COR-L47 (cell line): ENCODE measurements at regions not wholly inside any gene's neighbourhood (a gene's known extent, or its start where the extent isn't known, plus 50 kb on each side); places are given as distances from the start of the nearest gene placed in this dataset.
A peak's percentile ranks its signal among the peaks of the same experiment; 100 is the strongest.
"Not testable (repeated sequence)": the region's sequence is repeated elsewhere in the genome, so short reads cannot be mapped to it uniquely, and the experiment has no call there.

ENCODE experiments used
- DNase-seq: peaks from one replicate; lab custom pipeline; 2025; lab: John Stamatoyannopoulos, UW

DNA sequence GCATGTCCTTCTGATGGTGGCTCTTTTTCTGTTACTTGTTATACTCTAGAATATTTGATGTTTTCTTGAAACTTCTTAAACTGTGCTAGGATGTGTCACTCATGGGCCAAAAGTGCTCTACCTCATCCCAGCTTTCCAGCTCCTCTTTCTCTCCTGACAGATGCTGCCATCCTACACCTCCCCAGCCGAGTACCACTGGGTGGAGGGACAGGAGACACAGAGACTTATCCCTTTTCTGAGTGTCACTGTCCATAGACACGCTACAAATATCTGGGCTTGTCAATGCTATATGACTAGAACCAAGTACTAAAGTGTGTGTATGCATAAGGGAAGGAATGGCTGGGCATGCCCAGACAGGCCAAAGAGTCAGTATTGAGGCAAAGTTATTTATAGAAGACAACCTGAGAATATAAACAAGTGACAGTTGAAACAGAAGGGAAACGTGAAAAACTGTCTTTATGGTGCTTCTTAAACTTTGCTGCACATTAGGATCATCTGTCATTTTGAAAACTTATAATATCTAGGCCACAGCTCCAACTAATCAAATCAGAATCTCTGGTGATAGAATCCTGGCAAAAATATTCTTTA, 188.0 kb downstream of the CARTPT start:
- DNase-seq, result no peak

DNA sequence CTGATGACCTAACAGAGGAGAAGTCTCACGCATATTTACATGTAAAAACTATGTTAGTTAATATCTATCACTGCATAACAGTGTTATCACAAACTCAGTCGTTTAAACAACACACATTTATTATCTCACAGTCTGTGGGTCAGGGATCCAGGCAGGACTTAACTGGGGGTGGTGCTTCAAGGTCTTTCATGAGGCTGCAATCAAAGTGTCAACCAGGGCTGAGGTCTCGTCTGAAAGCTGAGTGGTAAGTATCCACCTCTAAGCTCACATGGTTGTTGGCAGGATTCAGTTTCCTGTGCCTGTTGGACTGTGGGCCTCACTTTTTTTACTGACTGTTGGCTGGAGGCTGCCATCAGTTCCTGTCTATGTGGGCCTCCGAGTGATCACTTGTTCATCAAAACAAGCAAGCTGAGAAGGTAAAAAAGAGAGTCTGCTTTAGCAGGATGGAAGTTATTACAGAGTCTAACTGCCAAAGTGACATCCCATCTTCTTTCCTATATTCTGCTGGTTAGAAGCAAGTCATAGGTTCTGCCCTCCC, 188.6 kb downstream of the CARTPT start:
- DNase-seq, result no peak

- no peak for DNase-seq
Observed at GRCh38 chr5:71910741-71911140, 191.7 kb downstream of the CARTPT start.

DNA sequence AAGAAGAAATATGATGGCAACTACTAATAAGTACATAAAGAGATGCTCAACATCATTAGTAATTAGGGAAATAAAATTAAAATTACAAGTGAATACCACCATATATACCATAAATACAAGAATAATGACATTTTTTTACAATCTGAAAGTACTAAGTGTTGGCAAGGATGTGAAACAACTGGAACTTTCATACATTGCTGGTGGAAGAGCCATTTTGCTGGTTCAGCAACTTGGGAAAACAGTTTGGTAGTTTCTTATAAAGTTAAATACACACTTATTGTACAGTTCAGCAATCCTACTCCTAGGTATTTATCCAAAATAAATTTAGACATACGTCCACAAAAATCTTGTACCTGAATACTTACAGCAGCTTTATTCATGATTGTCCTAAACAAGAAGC, 192.9 kb downstream of the CARTPT start:
- no peak for DNase-seq

- no peak for DNase-seq
Observed at GRCh38 chr5:71914281-71914680, 193.0 kb upstream of the MAP1B start.

- no peak for DNase-seq
Observed at GRCh38 chr5:71922584-71923106, 184.6 kb upstream of the MAP1B start.

- no peak for DNase-seq
Observed at GRCh38 chr5:71923755-71924154, 183.5 kb upstream of the MAP1B start.

GRCh38 chr5:71924325-71924724, 182.9 kb upstream of the MAP1B start:
- DNase-seq, result no peak

DNA sequence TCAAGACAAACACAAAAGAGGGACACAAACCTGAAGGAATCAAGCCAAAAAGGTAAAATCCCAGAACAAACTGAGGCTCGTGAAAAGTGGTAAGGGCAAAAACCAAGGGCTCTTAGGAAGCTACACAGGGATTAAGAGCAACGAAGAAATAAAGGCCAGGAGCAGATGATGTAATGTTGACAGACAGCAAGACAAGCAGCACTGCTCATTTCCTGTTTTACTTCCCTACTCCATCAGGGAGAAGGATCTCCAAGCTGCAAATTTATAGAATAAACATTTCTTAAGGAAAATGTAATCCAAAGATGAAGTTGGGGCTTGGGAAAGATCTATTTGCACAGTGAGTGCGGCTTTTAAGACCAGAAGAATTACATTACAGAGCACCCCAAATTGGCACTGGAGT, 182.3 kb upstream of the MAP1B start:
- no peak for DNase-seq

- no peak for DNase-seq
Observed at GRCh38 chr5:71925608-71926091, 181.6 kb upstream of the MAP1B start.

- DNase-seq, result no peak
Observed at GRCh38 chr5:71929003-71929402, 178.3 kb upstream of the MAP1B start.

GRCh38 chr5:71930554-71930953, 176.7 kb upstream of the MAP1B start:
- not testable (repeated sequence) for DNase-seq

- DNase-seq, result peak; percentile 40
Observed at GRCh38 chr5:71932131-71932654, 175.1 kb upstream of the MAP1B start.

DNA sequence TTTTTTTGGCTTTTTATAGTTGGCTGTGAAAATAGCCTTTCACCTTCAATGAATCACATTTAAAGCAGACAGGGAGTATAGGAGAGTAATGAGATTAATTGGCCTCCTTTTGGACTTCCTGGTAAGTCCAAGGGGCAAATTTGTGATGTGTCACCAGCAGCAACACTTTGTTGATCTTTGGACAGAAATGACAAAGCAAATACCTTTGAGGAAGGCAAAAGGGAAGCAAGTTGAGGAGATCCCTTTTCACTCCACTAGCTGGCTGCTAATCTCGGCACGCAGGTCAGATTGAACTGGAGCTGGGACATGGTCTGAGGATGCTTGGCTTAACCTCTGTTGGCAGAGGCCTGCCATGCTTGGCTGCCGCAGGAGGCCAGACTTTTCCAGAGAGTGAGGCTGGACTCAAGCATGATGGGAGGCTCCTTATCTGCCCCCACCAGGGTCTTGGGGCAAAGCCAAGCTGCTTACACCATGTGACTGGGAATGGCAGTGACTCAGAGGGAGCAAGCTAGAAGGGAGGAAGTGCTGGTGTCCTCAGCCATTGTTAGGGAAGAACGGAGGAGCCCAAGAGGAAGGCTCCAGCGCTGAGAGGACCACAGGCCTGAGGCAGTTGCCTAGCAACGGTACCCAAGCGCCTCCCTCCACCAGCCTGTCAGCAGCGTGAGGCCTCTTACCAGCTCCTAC, 174.5 kb upstream of the MAP1B start:
- peak; percentile 78 for DNase-seq

- no peak for DNase-seq
Observed at GRCh38 chr5:71934322-71934721, 173.0 kb upstream of the MAP1B start.

DNA sequence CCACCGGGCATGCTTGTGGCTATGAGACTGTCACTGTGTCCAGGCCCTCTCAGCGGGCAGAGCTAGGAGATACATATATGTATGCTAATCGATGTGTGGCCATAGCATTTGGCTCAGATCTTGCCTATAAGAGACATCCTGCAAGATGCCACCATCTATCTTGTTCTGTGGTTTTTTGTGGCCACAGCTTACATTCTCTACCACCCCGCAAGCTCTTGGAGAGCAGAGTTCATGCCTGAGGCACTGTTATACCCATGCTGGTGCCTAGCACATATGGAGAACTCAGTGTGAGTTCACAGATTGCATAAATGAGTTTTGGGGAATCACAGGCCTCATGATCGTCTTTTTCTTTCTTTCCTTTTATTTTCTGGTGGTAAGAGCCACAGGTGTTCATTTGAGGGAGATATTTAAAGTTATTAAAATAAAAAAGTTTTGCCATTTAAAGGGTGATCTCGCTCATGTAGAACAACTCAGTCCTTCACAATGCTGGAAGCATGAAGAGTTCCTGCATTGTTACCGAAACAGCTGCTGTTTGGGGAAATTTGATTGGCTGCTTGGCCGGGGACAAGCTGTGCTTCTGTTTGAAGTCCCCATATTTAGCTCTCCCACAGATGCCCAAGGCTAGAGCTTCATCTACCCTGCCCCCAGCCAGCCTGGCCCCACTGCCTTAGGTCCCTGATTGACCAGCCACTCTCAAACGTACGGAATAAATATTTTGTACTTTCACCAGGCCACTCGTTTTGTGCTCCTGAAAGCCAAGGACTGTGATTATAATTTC, 169.2 kb upstream of the MAP1B start:
- peak; percentile 62 for DNase-seq

- DNase-seq, result peak; percentile 95
Observed at GRCh38 chr5:71938895-71939294, 168.4 kb upstream of the MAP1B start.

DNA sequence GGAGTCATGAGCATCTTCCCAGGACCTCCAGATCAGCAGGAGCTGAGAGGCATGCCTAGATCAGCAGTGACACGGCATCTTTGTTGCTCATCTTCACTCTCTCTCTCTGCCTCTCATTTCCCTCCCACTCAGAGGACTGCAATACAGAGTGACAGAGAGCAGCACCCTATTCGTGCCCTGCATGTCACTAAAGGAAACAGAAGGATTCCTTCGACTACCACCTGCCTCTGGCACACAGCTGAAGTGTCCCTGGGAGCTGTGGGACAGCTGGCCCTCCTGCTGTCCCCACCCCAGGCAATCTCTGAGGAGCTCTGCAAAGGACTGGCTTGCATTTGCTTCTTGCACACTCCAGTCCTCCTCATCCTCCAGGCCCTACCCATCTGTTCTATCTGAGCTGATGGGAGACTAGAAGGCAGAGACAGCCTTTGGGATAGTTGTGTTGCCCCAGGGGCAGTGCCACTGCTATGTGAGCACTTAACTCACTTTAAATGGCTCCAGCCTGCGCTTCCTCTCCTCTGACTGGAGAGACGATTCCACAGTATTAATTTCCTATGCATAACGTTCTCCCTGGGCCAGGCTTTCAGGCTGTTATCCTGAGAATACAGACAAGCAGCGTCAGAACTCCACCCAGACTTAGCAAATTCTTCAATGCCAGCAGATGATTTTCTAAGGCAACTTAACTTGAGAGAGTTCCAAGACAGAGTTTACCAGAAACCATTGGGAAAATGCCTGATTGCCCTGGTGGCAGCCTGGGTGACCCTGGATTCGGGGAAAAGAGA, 167.6 kb upstream of the MAP1B start:
- peak; percentile 33 for DNase-seq

GRCh38 chr5:71943874-71944273, 163.4 kb upstream of the MAP1B start:
- no peak for DNase-seq

- no peak for DNase-seq
Observed at GRCh38 chr5:71945436-71945835, 161.8 kb upstream of the MAP1B start.

DNA sequence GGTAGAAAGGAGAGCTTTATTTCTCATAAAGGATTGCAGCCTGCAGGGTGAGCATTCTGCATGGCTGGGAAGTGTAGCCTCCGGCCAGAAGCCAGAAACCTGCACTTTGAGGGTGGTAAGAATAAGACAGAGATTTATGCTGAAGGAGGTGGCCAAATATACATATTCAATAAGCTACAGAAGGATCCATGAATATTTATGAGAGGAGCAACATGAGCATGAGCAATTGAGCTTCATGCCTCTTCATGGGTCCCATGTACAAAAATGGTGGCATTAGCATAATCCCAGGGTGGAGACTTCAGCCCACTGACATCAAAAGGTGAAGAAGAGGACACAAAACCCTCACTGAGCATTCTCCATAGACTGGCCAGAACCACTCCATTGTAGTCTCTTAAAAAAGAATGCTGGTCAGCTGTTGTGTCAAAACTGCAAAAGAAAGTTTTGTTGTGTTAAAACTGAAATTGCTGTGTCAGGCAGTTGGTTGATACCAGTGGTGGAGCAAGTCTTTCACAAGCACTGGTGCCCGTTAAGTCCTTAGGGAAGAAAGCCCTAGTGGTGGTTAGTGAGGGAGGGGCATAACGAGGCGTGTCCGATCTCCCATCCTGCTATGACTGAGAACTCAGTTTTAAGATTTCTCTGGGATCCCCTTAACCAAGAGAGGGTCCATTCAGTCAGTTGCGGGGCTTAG, 160.8 kb upstream of the MAP1B start:
- DNase-seq, result no peak
